ENCODE measurements at regions not wholly inside any gene's neighbourhood (a gene's known extent, or its start where the extent isn't known, plus 50 kb on each side); places are given as distances from the start of the nearest gene placed in this dataset.

DNA sequence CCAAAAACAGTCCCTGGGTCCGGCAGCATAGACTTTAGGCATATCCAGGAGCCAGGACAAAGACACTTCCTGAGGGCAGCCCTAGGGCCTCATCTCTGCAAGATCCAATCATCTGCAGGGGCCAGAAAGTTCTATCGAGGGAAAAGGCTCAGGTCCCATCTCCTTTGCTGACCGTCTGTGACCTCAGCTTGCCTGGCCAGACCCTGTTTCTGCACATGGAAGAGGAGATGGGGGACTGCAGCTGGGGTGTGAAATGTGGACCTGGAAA lies 51.0 kb upstream of the FCN1 start:
- TF ChIP-seq POLR2A (IDR thresholded peaks at IDR 0.05; ENCODE audit: low read length) (no peak), GATA1 (IDR thresholded peaks at IDR 0.05; ENCODE audit: low read depth, low read length) (no peak)
